GM18508 (cell line): ENCODE measurements at regions not wholly inside any gene's neighbourhood (a gene's known extent, or its start where the extent isn't known, plus 50 kb on each side); places are given as distances from the start of the nearest gene placed in this dataset.

ENCODE experiments used
- ATAC-seq: cut with Tn5 transposase; IDR thresholded peaks from one replicate; pipeline ENCODE4 v1.9.1; 2021; ENCODE audit warnings: moderate number of reproducible peaks; ENCODE audit not compliant: insufficient read depth, unreplicated experiment

DNA sequence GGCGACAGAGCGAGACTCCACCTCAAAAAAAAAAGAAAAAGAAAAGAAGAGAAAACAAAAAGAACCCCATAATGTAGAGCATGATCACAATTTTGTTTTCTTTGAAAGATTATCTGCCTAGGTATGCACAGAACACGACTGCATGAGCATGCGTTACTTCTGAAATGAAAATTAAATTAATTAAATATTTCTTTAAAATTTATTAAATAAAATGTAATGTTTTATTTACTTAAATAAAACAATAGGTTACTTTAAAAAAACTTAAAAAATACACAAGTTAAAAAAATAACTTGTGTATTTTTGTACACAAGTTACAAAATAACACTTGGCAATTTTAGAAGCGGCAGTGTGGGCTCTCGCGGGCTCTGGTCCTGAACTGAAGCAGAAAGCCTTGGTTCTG, 107.8 kb downstream of the TFAP2A start:
- no peak for ATAC-seq

DNA sequence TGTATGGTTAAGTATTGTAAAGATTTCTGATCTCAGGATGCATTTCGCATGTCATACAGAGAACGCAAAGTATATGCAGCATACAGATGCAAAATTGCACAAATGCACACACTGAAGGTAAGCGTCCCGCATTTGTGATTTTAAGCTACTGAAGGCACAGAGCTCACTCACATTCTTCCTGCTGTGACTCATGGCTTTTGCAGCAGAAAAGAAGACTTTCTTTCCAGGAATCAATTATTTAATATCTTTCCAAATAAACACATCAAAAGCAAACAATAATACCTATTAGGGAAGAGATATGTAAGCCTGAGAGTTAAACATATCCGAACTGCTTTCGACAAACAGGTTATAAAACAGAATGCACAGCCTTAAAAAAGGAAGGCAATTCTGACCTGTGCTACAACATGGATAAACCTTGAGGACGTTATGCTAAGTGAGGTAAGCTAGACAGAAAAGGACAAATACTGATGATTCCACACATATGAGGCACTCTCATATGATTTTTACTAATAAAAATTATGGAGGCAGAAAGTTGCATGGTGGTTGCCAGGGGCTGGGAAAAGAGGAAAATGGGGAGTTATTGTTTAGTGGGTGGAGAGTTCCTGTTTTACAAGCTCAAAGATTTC, 109.0 kb downstream of the TFAP2A start:
- no peak for ATAC-seq

GRCh38 chr6:10303608-10304506, 111.0 kb downstream of the TFAP2A start:
- no peak for ATAC-seq

DNA sequence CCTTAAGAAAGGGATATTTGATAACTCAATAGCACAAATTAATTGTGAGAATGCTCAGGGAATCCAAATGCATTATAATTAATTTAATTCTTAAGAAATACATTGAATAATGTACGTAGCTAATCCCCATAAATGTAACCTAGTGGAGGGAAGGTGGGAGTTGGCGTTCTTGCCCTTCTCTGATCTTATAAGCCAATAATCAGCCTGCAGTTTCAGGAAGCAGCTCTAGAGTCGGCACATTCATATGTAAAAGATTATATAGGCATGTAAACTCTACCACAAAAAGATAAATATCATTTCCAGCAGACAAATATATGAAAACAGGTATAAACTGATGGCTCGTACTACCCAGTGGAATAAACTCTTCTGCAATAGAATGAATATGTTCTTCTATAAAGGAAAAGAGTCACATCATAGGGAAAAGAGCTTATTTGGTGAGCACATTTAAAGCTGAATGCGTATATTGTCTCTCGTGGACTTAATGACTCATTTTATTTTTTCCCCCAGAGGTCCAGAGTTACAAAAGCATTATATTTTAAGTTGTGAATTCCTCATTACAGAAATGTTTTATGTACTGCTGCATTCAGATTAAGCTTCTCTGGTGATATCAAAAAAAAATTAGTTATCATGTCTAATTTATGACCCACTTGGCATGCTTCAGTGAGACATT, 112.2 kb downstream of the TFAP2A start:
- no peak for ATAC-seq

DNA sequence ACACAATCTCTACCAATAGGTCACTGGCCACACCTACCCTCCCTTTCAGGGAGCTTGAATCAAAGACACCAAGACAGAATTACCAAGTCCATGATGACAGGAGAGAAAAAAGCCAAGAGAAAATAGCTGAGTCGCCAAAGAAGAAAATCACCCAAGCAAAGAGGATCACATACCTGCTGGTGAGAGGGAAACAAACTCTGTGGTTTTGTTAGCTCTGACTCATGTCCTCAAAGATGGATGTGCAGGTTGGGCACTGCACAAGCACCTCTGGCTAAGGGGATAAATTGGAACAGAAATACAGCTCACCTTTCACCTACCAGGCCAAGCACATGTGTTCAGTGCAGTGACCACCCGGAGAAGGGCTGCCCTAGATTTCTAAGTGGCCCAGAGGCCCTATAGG, 114.8 kb downstream of the TFAP2A start:
- ATAC-seq = no peak

GRCh38 chr6:10297832-10298231, 117.0 kb downstream of the TFAP2A start:
- ATAC-seq = no peak

DNA sequence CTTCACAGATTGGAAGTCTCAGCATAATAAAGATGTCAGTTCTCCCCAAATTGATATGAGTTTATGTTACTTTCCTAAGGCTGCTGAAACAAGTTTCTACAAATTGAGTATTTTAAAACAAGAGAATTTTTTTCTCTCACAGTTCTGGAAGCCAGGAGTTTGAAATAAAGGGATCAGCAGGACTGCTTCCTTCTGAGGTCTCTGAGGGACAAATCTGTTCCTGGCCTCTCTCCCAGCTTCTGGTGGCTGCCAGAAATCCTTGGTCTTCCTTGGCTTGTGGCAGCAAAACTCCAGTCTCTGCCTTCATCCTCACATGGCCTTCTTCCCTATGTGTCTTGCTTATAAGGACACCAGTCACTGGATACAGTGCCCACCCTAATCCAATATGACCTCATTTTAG, 136.1 kb downstream of the TFAP2A start:
- no peak for ATAC-seq

DNA sequence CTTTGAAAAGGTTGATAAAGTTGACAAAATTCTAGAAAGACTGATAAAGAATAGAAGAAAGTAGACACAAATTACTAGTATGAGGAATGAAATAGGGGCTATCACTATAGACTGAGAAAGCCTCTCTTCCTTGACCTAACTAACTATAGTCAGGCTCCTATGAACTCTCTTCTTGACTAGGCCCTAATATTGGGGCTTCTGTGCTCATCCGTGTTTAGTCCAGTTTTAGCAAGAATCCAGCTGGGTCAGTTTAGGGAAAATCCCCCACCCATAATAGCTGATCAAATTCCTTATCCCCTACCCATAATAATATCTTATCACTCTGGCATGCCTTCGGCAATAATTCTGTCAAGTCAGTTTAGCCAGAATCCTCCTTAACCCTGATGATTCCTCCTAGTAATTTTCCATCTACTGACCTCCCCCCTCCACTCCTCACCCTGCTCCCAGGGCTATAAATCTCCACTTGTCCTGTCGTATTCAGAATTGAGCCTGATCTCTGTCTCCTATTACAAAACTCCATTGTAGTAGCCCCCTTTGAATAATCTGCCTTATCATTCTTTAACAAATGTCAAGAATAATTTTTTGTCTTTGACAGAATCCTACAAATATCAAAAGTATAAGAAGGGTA, 138.1 kb downstream of the TFAP2A start:
- no peak for ATAC-seq

GRCh38 chr6:10276106-10276505, 138.8 kb downstream of the TFAP2A start:
- ATAC-seq = no peak

DNA sequence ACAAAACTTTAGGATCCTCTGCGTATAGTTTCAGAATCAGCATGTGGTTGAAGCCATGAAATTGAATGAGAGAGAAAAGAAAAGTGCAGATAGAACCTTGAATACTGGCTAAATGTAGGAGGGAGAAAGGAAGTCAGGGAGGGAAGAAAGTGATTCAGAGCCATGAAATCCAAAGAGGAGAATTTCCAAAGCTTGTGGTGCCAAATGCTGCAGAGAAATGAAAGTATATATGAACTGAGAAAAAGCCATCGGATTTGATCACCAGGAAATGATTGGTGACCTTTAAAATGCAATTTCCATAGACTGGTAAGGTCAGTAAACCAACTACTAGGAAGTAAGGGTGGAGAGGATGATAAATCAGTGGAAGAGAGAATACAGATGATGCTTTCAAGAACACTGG, 142.3 kb downstream of the TFAP2A start:
- no peak for ATAC-seq

DNA sequence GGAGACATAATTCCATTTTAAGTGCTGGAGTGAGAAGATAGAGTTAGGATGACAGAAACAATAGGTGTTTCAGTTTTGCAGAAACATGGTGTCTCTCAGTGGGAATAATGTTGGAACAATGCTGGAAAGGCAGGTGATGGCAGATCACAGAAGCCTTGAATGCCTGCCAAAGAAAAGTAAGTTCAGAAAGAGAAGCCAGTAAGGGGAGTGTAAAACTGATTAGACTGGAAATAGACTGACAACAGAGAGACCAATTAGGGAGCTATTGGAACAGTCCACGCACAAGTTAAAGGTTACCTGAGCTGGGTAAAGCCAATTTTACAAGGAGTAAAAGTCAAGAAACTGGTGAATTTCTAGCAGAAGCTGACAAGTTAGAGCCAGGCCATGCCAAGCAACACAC, 142.9 kb downstream of the TFAP2A start:
- ATAC-seq = no peak

GRCh38 chr6:10269814-10270472, 144.9 kb downstream of the TFAP2A start:
- peak; percentile 77 for ATAC-seq

DNA sequence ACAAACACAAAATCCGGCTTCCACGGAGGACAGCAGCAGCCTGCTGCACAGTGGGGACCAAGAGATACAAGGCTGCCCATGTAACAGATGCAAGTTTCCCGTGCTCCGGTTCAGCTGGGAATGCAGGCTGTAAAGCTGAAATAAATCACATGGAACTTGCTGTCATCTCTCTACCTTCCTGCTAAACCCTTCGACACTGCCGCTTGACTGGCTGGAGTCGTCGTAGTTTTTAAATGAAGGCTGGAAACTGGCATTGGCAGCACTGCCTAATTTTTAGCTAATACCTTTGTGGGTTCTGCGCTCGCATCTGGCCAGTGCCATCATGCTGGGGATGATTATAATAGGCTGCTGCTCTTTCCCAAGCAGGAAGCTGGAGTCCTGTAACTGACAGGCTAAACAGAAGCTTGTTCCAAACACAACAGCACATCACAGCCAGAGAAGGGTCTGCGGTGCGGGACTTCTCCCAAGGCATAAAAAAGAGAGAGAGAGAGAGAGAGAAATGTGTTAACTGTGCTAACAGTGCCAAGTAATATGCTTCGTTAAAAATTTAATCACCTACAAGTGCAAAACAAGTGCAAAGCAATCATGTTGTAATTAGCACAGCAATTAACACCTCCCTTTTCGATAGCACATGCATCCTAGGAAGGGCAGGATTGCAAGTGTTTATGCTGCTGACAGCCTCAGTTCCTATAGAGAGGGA, 146.1 kb downstream of the TFAP2A start:
- ATAC-seq = no peak

GRCh38 chr6:10268111-10268510, 146.8 kb downstream of the TFAP2A start:
- no peak for ATAC-seq

DNA sequence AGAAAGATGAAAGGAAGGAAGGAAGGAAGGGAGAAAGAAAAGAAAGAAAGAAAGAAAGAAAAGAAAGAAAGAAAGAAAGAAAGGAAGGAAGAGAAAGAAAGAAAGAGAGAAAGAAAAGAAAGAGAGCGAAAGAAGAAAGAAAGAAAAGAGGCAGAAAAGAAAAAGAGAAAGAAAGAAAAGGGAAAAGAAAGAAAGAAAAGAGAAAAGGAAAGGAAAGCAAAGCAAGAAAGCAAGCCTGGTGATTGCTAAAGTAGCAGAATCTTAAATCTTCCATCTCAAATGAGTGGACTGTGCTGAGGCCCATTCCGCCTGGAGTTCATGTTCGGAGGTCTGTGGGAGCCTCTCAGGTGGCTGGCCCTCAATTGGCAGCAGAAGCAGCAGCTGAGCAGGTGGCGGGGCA, 148.4 kb downstream of the TFAP2A start:
- no peak for ATAC-seq

DNA sequence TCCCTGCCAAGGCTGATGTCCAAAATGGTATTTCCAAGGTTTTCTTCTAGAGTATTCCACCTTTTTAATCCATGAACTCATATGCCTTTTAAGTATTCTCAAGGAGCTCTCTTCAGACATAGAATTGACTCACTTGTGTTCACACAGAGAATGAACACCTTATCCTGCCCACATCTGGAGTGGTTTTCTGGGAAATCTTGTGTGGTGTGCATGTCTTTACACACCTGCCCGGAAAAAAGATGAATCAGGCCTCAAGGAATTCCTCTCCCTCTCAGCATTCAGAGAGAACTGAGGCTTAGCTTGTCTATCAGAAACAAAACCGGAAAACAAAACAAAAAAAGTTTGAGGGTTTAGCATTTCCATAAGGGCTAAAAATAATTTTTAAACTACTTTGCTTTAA, 148.8 kb downstream of the TFAP2A start:
- ATAC-seq = no peak

- ATAC-seq = no peak
These were observed 152.4 kb downstream of the TFAP2A start for GRCh38 chr6:10262505-10262904.

DNA sequence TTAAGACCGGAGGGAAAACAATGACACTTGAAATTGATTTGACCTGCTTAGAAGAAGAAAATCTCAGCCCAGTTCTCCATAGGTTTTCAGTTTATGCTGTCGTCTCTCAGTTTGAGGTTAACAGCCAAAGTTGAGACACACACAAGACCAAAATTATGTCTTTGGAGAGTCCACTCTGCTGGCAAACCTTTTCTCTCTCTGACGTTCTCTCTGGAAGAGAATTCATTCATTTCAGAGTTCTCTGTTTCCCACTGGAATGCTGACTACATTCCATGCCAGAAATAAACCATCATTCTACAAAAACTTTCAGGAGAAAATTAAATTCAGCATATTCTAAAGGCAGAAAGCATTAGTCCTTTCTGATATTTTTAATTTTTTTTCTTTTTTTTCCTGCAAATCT, 155.2 kb downstream of the TFAP2A start:
- ATAC-seq = no peak

DNA sequence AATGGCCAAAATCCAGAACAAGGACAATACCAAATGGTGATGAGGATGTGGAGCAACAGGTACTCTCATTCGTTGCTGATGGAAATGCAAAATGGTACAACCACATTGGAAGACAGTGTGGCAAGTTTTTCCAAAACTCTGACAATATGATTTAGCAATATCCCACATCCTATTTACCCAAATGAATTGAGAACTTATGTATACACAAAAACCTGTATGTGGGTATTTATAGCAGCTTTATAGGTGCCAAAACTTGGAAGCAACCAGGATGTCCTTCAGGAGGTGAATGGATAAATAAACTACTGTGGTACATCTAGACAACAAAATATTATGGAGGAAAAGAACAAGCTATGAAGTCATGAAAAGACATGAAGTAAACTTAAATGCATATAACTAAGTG, 156.5 kb downstream of the TFAP2A start:
- no peak for ATAC-seq
